ENCODE measurements at regions not wholly inside any gene's neighbourhood (a gene's known extent, or its start where the extent isn't known, plus 50 kb on each side); places are given as distances from the start of the nearest gene placed in this dataset.
A peak's percentile ranks its signal among the peaks of the same experiment; 100 is the strongest.

GRCh38 chr9:88657893-88658292 lies 122.9 kb downstream of the NXNL2 start:
- DNase-seq (ENCODE audit: low read depth) = peak; percentile 59
- TF ChIP-seq, protein P1, sequence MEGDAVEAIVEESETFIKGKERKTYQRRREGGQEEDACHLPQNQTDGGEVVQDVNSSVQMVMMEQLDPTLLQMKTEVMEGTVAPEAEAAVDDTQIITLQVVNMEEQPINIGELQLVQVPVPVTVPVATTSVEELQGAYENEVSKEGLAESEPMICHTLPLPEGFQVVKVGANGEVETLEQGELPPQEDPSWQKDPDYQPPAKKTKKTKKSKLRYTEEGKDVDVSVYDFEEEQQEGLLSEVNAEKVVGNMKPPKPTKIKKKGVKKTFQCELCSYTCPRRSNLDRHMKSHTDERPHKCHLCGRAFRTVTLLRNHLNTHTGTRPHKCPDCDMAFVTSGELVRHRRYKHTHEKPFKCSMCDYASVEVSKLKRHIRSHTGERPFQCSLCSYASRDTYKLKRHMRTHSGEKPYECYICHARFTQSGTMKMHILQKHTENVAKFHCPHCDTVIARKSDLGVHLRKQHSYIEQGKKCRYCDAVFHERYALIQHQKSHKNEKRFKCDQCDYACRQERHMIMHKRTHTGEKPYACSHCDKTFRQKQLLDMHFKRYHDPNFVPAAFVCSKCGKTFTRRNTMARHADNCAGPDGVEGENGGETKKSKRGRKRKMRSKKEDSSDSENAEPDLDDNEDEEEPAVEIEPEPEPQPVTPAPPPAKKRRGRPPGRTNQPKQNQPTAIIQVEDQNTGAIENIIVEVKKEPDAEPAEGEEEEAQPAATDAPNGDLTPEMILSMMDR (IDR thresholded peaks at IDR 0.05; ENCODE audit: insufficient read depth, low read length) = no peak
- H3K4me3 ChIP-seq (ENCODE audit: low read depth, low read length) = no peak overlapping the region

GRCh38 chr9:88658311-88658822 lies 123.4 kb downstream of the NXNL2 start:
- H3K4me3 ChIP-seq (ENCODE audit: low read depth, low read length) = no peak overlapping the region
- TF ChIP-seq, protein P1 (IDR thresholded peaks at IDR 0.05; ENCODE audit: insufficient read depth, low read length) = no peak
- peak; percentile 90 for DNase-seq (ENCODE audit: low read depth)

DNA sequence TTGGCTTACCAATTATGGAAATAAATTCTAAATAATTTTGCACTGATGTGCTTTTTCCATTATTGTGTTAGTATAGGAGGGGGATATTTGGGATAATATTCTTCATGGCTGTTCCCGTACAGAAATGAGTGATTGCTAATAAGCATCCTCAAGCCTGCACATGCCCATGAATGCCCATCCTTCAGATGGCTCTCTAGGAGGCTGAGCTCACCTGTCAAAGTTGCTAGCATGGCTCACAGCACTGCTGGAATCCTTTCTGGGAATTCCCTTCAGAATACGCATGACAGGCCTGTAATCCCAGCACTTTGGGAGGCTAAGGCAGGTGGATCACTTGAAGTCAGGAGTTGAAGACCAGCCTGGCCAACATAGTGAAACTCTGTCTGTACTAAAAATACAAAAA lies 124.1 kb downstream of the NXNL2 start:
- no peak for DNase-seq (ENCODE audit: low read depth)

DNA sequence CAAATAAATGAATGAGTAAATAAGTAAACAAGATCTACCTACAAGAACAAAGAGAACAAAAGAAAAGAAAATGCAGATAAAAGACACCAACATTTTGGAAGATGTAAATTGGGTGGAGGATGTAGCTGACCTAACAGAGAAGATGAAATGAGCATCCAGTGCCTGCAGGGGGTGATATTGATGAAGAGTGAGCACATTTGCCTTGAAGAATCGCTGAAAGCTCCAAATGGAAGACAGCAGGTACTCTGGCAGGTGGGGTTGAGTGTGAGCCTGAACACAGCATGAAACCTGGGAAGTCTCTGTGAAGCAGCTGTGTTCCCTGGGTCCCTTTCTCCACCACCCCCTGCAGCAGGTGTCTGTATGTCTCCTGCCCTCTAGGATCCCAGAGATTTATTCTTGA lies 125.6 kb downstream of the NXNL2 start:
- TF ChIP-seq, protein P1 (IDR thresholded peaks at IDR 0.05; ENCODE audit: insufficient read depth, low read length) = peak; percentile 55
- DNase-seq (ENCODE audit: low read depth) = peak; percentile 53
- H3K4me3 ChIP-seq (ENCODE audit: low read depth, low read length) = no peak overlapping the region

More for the DNA sequence above, 124.1 kb downstream of the NXNL2 start:
- TF ChIP-seq, protein P1 (IDR thresholded peaks at IDR 0.05; ENCODE audit: insufficient read depth, low read length) = no peak
- no peak overlapping the region for H3K4me3 ChIP-seq (ENCODE audit: low read depth, low read length)

- TF ChIP-seq, protein P1 (IDR thresholded peaks at IDR 0.05; ENCODE audit: insufficient read depth, low read length) = no peak
- no peak for DNase-seq (ENCODE audit: low read depth)
- H3K4me3 ChIP-seq (ENCODE audit: low read depth, low read length) = no peak overlapping the region
These were observed 126.8 kb downstream of the NXNL2 start for GRCh38 chr9:88661759-88662158.

- H3K4me3 ChIP-seq (ENCODE audit: low read depth, low read length) = no peak overlapping the region
- TF ChIP-seq, protein P1 (IDR thresholded peaks at IDR 0.05; ENCODE audit: insufficient read depth, low read length) = no peak
- DNase-seq (ENCODE audit: low read depth) = peak; percentile 87
These were observed 128.9 kb downstream of the NXNL2 start for GRCh38 chr9:88663771-88664419.

- TF ChIP-seq, protein P1 (IDR thresholded peaks at IDR 0.05; ENCODE audit: insufficient read depth, low read length) = no peak
- DNase-seq (ENCODE audit: low read depth) = no peak
- H3K4me3 ChIP-seq (ENCODE audit: low read depth, low read length) = no peak overlapping the region
These were observed 129.8 kb downstream of the NXNL2 start for GRCh38 chr9:88664773-88665172.

Measured in fibroblast of the aortic adventitia (primary cell).